Activated naive CD4-positive, alpha-beta T cell treated with anti-CD3 and anti-CD28 coated beads for 36 hours (primary cell): ENCODE measurements at regions not wholly inside any gene's neighbourhood (a gene's known extent, or its start where the extent isn't known, plus 50 kb on each side); places are given as distances from the start of the nearest gene placed in this dataset.
A peak's percentile ranks its signal among the peaks of the same experiment; 100 is the strongest.

ENCODE experiments used
- CTCF ChIA-PET: fragments of 350-600 bp; sonication (Branson Sonifier 250); formaldehyde crosslinking; loops from one replicate; lab custom pipeline; 2021; ENCODE audit warnings: antibody characterized with exemption; lab: Charles Lee
- DNase-seq: peaks from one replicate; pipeline ENCODE4 v3.0.0-alpha.2; 2020
- H3K27ac Mint-ChIP-seq: one replicate; pipeline ENCODE4 v1.8.0; 2021; ENCODE audit warnings: mild to moderate bottlenecking, mixed read lengths
- H3K27me3 Mint-ChIP-seq: one replicate; pipeline ENCODE4 v1.8.0; 2021; ENCODE audit warnings: low read depth, mixed read lengths
- H3K36me3 Mint-ChIP-seq: one replicate; pipeline ENCODE4 v1.8.0; 2021; ENCODE audit warnings: low read depth, mixed read lengths
- H3K4me1 Mint-ChIP-seq: one replicate; pipeline ENCODE4 v1.8.0; 2021; ENCODE audit warnings: low read depth, mixed read lengths
- H3K4me3 Mint-ChIP-seq: one replicate; pipeline ENCODE4 v1.8.0; 2021; ENCODE audit warnings: mild to moderate bottlenecking, moderate library complexity, mixed read lengths
- H3K9me3 Mint-ChIP-seq: one replicate; pipeline ENCODE4 v1.8.0; 2021; ENCODE audit warnings: mixed read lengths
- intact Hi-C: fragments of 100-400 bp; cut with micrococcal nuclease; formaldehyde crosslinking; loops from one replicate; pipeline ENCODE4 v1.15.1; 2023

- H3K9me3 Mint-ChIP-seq, result no peaks in the 10 kb centered on the region
- CTCF ChIA-PET, result interaction anchor here (1.0 to 1.2 kb wide), 2 partner anchors 10 to 25 kb away, joined by 3 to 5 read pairs; no protein-coding TSS in a partner anchor
- DNase-seq, result no peak
- peak overlapping the region; percentile 99 for H3K27ac Mint-ChIP-seq
- H3K27me3 Mint-ChIP-seq, result no peaks in the 10 kb centered on the region
- intact Hi-C loops, result loop anchor here (2.0 to 10.0 kb wide), 6 partner anchors 35 to 1778 kb away; partner anchors contain the start of gene SHPRH
- peaks cover 7% of the 10 kb centered on the region for H3K36me3 Mint-ChIP-seq
- peaks cover 74% of the 10 kb centered on the region for H3K4me1 Mint-ChIP-seq
- H3K4me3 Mint-ChIP-seq, result peak overlapping the region; percentile 88
Observed at GRCh38 chr6:144345451-144345850, 60.3 kb downstream of the UTRN start.

- Mint-ChIP-seq H3K9me3 (no peaks in the 10 kb centered on the region), H3K27me3 (no peaks in the 10 kb centered on the region), H3K4me1 (peaks cover 76% of the 10 kb centered on the region), H3K36me3 (peaks cover 7% of the 10 kb centered on the region), H3K4me3 (peak overlapping the region; percentile 13), H3K27ac (peak overlapping the region; percentile 59)
- CTCF ChIA-PET, result interaction anchor here (0.7 to 1.2 kb wide), 2 partner anchors 9 to 113 kb away, joined by 3 to 4 read pairs; no protein-coding TSS in a partner anchor
- intact Hi-C loops, result loop anchor here (5.0 to 10.0 kb wide), 3 partner anchors 800 to 1780 kb away; partner anchors contain the start of gene SHPRH
- peak; percentile 57 for DNase-seq
Observed at GRCh38 chr6:144346719-144347447, 61.7 kb downstream of the UTRN start.

GRCh38 chr6:144347448-144347759, 62.3 kb downstream of the UTRN start:
- no peak overlapping the region for H3K4me3 Mint-ChIP-seq
- peak overlapping the region; percentile 59 for H3K27ac Mint-ChIP-seq
- no peaks in the 10 kb centered on the region for H3K9me3 Mint-ChIP-seq
- H3K36me3 Mint-ChIP-seq, result peaks cover 7% of the 10 kb centered on the region
- peaks cover 77% of the 10 kb centered on the region for H3K4me1 Mint-ChIP-seq
- DNase-seq, result no peak
- CTCF ChIA-PET, result interaction anchor here (0.6 to 1.2 kb wide), 2 partner anchors 10 to 232 kb away, joined by 3 to 4 read pairs; no protein-coding TSS in a partner anchor
- no peaks in the 10 kb centered on the region for H3K27me3 Mint-ChIP-seq
- intact Hi-C loops, result loop anchor here (5.0 to 10.0 kb wide), 3 partner anchors 800 to 1780 kb away; partner anchors contain the start of gene SHPRH

GRCh38 chr6:144347933-144348332, 62.8 kb downstream of the UTRN start:
- Mint-ChIP-seq H3K4me3 (no peak overlapping the region), H3K36me3 (peaks cover 7% of the 10 kb centered on the region), H3K27me3 (no peaks in the 10 kb centered on the region), H3K4me1 (peaks cover 80% of the 10 kb centered on the region), H3K27ac (no peak overlapping the region), H3K9me3 (no peaks in the 10 kb centered on the region)
- CTCF ChIA-PET, result interaction anchor here (0.6 kb wide), 1 partner anchor 233 kb away, joined by 3 read pairs; no protein-coding TSS in a partner anchor
- no peak for DNase-seq
- intact Hi-C loops, result loop anchor here (5.0 to 10.0 kb wide), 3 partner anchors 801 to 1781 kb away; partner anchors contain the start of gene SHPRH

- no peak for DNase-seq
- no peaks in the 10 kb centered on the region for H3K9me3 Mint-ChIP-seq
- H3K4me3 Mint-ChIP-seq, result peak overlapping the region; percentile 65
- no peaks in the 10 kb centered on the region for H3K27me3 Mint-ChIP-seq
- CTCF ChIA-PET, result interaction anchor here (1.2 kb wide), 1 partner anchor 14 kb away, joined by 4 read pairs; no protein-coding TSS in a partner anchor
- H3K27ac Mint-ChIP-seq, result peak overlapping the region; percentile 85
- H3K36me3 Mint-ChIP-seq, result peaks cover 6% of the 10 kb centered on the region
- peaks cover 88% of the 10 kb centered on the region for H3K4me1 Mint-ChIP-seq
- intact Hi-C loops, result loop anchor here (2.0 to 10.0 kb wide), 4 partner anchors 45 to 1783 kb away; partner anchors contain the start of gene SHPRH
Observed at GRCh38 chr6:144349690-144350527, 64.8 kb downstream of the UTRN start.

GRCh38 chr6:144350528-144350880, 65.4 kb downstream of the UTRN start:
- Mint-ChIP-seq H3K27me3 (no peaks in the 10 kb centered on the region), H3K9me3 (no peaks in the 10 kb centered on the region), H3K4me3 (peak overlapping the region; percentile 49), H3K27ac (peak overlapping the region; percentile 77), H3K4me1 (peaks cover 86% of the 10 kb centered on the region), H3K36me3 (peaks cover 6% of the 10 kb centered on the region)
- intact Hi-C loops, result loop anchor here (2.0 kb wide), 1 partner anchor 44 kb away; no protein-coding TSS in a partner anchor
- no peak for DNase-seq
- CTCF ChIA-PET, result interaction anchor here (1.2 kb wide), 1 partner anchor 15 kb away, joined by 4 read pairs; no protein-coding TSS in a partner anchor

GRCh38 chr6:144351379-144352127, 66.4 kb downstream of the UTRN start:
- H3K4me1 Mint-ChIP-seq, result peaks cover 87% of the 10 kb centered on the region
- H3K4me3 Mint-ChIP-seq, result peak overlapping the region; percentile 57
- H3K27ac Mint-ChIP-seq, result peak overlapping the region; percentile 76
- intact Hi-C loops, result loop anchor here (2.0 kb wide), 1 partner anchor 43 kb away; no protein-coding TSS in a partner anchor
- H3K36me3 Mint-ChIP-seq, result peaks cover 6% of the 10 kb centered on the region
- H3K27me3 Mint-ChIP-seq, result no peaks in the 10 kb centered on the region
- no peaks in the 10 kb centered on the region for H3K9me3 Mint-ChIP-seq
- CTCF ChIA-PET, result interaction anchor here (0.6 to 0.8 kb wide), 2 partner anchors 8 to 15 kb away, joined by 3 read pairs; no protein-coding TSS in a partner anchor
- no peak for DNase-seq

- Mint-ChIP-seq H3K27me3 (no peaks in the 10 kb centered on the region), H3K9me3 (no peaks in the 10 kb centered on the region), H3K36me3 (peaks cover 6% of the 10 kb centered on the region), H3K27ac (no peak overlapping the region), H3K4me3 (no peak overlapping the region), H3K4me1 (peaks cover 86% of the 10 kb centered on the region)
- DNase-seq, result no peak
- CTCF ChIA-PET, result no interaction called here
- intact Hi-C loops, result no loop called here
Observed at GRCh38 chr6:144352331-144352730, 67.2 kb downstream of the UTRN start.

GRCh38 chr6:144353871-144354314, 68.8 kb downstream of the UTRN start:
- peaks cover 1% of the 10 kb centered on the region for H3K36me3 Mint-ChIP-seq
- CTCF ChIA-PET, result interaction anchor here (0.7 kb wide), 1 partner anchor 1647 kb away, joined by 5 read pairs; no protein-coding TSS in a partner anchor

GRCh38 chr6:144359783-144360182, 74.6 kb downstream of the UTRN start:
- H3K9me3 Mint-ChIP-seq, result no peaks in the 10 kb centered on the region
- H3K4me3 Mint-ChIP-seq, result no peak overlapping the region
- peaks cover 67% of the 10 kb centered on the region for H3K4me1 Mint-ChIP-seq
- no peak for DNase-seq
- CTCF ChIA-PET, result no interaction called here
- intact Hi-C loops, result no loop called here
- H3K27ac Mint-ChIP-seq, result no peak overlapping the region
- H3K36me3 Mint-ChIP-seq, result peaks cover 1% of the 10 kb centered on the region
- no peaks in the 10 kb centered on the region for H3K27me3 Mint-ChIP-seq

More at GRCh38 chr6:144353871-144354314, 68.8 kb downstream of the UTRN start:
- Mint-ChIP-seq H3K4me1 (peaks cover 80% of the 10 kb centered on the region), H3K4me3 (peak overlapping the region; percentile 48), H3K9me3 (no peaks in the 10 kb centered on the region), H3K27ac (no peak overlapping the region), H3K27me3 (no peaks in the 10 kb centered on the region)
- DNase-seq, result peak; percentile 41
- intact Hi-C loops, result loop anchor here (1.0 kb wide), 1 partner anchor 10 kb away; no protein-coding TSS in a partner anchor

- no peak overlapping the region for H3K4me3 Mint-ChIP-seq
- CTCF ChIA-PET, result no interaction called here
- H3K9me3 Mint-ChIP-seq, result no peaks in the 10 kb centered on the region
- intact Hi-C loops, result no loop called here
- H3K36me3 Mint-ChIP-seq, result peaks cover 2% of the 10 kb centered on the region
- H3K4me1 Mint-ChIP-seq, result peaks cover 67% of the 10 kb centered on the region
- H3K27me3 Mint-ChIP-seq, result no peaks in the 10 kb centered on the region
- no peak overlapping the region for H3K27ac Mint-ChIP-seq
- no peak for DNase-seq
Observed at GRCh38 chr6:144360401-144360800, 75.3 kb downstream of the UTRN start.
